Fibroblast of lung (primary cell): ENCODE measurements at regions not wholly inside any gene's neighbourhood (a gene's known extent, or its start where the extent isn't known, plus 50 kb on each side); places are given as distances from the start of the nearest gene placed in this dataset.

Experiments
- DNase-seq, 2 donors: peaks; one replicate each; pipeline versions ENCODE4 v3.0.0 to v3.0.0-alpha.2; 2010; ENCODE audit warnings: low read depth in 2 of 2
- H2AFZ ChIP-seq: 2 replicates; pipeline ENCODE4 v1.5.1; 2012; ENCODE audit warnings: low read length, control low read depth, inconsistent platforms
- H3K27ac ChIP-seq: 2 replicates; pipeline ENCODE4 v1.5.1; 2011; ENCODE audit warnings: low read length, control low read depth; ENCODE audit not compliant: insufficient read depth
- H3K27me3 ChIP-seq: 2 replicates; pipeline ENCODE4 v1.5.1; 2011; ENCODE audit warnings: mild to moderate bottlenecking, low read length; ENCODE audit not compliant: control insufficient read depth, insufficient read depth
- H3K36me3 ChIP-seq: 2 replicates; pipeline ENCODE4 v1.5.1; 2011; ENCODE audit warnings: low read length; ENCODE audit not compliant: control insufficient read depth, insufficient read depth
- H3K4me1 ChIP-seq: 2 replicates; pipeline ENCODE4 v1.5.1; 2011; ENCODE audit warnings: low read length; ENCODE audit not compliant: control insufficient read depth, insufficient read depth; ENCODE audit errors: extremely low read depth
- H3K4me2 ChIP-seq: 2 replicates; pipeline ENCODE4 v1.5.1; 2011; ENCODE audit warnings: low read length, control low read depth; ENCODE audit not compliant: insufficient read depth; ENCODE audit errors: extremely low read depth
- H3K4me3 ChIP-seq, 4 experiments: fragments of 200-600 bp in 1 of 4; sonication (generic) in 1 of 4; replicated peaks in 1 of 4; 2 replicates each; pipeline ENCODE4 v1.5.1; 2011 to 2016; ENCODE audit warnings: low read length in 4 of 4, low read depth in 3 of 4, mild to moderate bottlenecking in 3 of 4, control low read depth in 2 of 4, inconsistent platforms in 1 of 4, mixed read lengths in 1 of 4; ENCODE audit not compliant: insufficient read depth in 1 of 4; ENCODE audit errors: control extremely low read depth in 1 of 4
- H3K79me2 ChIP-seq: 2 replicates; pipeline ENCODE4 v1.5.1; 2012; ENCODE audit warnings: mild to moderate bottlenecking, low read length, inconsistent platforms; ENCODE audit not compliant: control insufficient read depth, insufficient read depth
- H3K9ac ChIP-seq: 2 replicates; pipeline ENCODE4 v1.5.1; 2011; ENCODE audit warnings: mild to moderate bottlenecking, low read length, control low read depth; ENCODE audit not compliant: insufficient read depth
- H3K9me3 ChIP-seq: 2 replicates; pipeline ENCODE4 v1.5.1; 2012; ENCODE audit warnings: low read depth, low read length; ENCODE audit not compliant: control insufficient read depth, insufficient read depth
- H4K20me1 ChIP-seq: 2 replicates; pipeline ENCODE4 v1.5.1; 2011; ENCODE audit warnings: low read length; ENCODE audit not compliant: control insufficient read depth, insufficient read depth; ENCODE audit errors: extremely low read depth
- EZH2 ChIP-seq: IDR thresholded peaks from 2 replicates; pipeline ENCODE4 v1.5.1; 2012; ENCODE audit warnings: low read length, control low read depth, mild to moderate bottlenecking; ENCODE audit errors: missing control alignments
- TF ChIP-seq, protein P1 (sequence below), 2 donors: IDR thresholded peaks in 1 of 2; conservative IDR thresholded peaks in 1 of 2; 1 replicate in 1 of 2; 2 replicates in 1 of 2; pipeline ENCODE4 v1.5.1; 2011 to 2012; ENCODE audit warnings: low read length in 2 of 2, control low read depth in 1 of 2, inconsistent platforms in 1 of 2, low read depth in 1 of 2, mild to moderate bottlenecking in 1 of 2

DNA sequence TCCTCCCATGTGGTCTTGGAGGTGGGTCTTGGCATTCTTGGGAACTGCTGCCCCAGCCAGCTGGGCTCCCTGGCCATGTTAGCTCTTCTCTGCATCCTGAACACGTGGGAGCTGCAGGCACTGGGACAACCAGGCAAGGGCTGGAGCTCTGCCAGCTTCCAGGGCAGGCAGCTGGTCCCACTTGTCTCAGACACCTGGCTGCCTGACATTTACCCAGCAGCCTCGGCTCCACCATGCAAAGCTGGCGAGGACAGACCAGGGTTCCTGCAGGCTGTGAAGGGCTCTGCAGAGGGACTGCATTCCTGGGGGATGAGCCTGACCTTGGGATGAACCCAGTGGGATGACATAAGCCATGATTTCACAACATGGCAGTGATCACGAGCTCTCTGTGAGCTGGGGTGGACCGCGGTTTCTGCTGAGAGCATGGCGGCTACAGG is 99.0 kb upstream of the TSHZ3 start:
- Histone ChIP-seq H3K27me3 (no peaks in the 10 kb centered on the region), H3K79me2 (no peaks in the 10 kb centered on the region), H3K4me2 (no peak overlapping the region), H3K9me3 (no peaks in the 10 kb centered on the region), H3K9ac (no peak overlapping the region), H3K27ac (no peak overlapping the region), H2AFZ (no peak overlapping the region), H3K4me3 (no peak overlapping the region), H3K4me1 (peaks cover 3% of the 10 kb centered on the region), H3K36me3 (no peaks in the 10 kb centered on the region), H4K20me1 (no peaks in the 10 kb centered on the region)
- DNase-seq: peak; percentile 78 to 96
- TF ChIP-seq EZH2: no peak
- TF ChIP-seq, protein P1, sequence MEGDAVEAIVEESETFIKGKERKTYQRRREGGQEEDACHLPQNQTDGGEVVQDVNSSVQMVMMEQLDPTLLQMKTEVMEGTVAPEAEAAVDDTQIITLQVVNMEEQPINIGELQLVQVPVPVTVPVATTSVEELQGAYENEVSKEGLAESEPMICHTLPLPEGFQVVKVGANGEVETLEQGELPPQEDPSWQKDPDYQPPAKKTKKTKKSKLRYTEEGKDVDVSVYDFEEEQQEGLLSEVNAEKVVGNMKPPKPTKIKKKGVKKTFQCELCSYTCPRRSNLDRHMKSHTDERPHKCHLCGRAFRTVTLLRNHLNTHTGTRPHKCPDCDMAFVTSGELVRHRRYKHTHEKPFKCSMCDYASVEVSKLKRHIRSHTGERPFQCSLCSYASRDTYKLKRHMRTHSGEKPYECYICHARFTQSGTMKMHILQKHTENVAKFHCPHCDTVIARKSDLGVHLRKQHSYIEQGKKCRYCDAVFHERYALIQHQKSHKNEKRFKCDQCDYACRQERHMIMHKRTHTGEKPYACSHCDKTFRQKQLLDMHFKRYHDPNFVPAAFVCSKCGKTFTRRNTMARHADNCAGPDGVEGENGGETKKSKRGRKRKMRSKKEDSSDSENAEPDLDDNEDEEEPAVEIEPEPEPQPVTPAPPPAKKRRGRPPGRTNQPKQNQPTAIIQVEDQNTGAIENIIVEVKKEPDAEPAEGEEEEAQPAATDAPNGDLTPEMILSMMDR (conservative IDR thresholded peaks at IDR 0.05 in 1 of 2, IDR thresholded peaks at IDR 0.05 in 1 of 2; ENCODE audit: low read depth in 1 of 2, low read length in 2 of 2): no peak

DNA sequence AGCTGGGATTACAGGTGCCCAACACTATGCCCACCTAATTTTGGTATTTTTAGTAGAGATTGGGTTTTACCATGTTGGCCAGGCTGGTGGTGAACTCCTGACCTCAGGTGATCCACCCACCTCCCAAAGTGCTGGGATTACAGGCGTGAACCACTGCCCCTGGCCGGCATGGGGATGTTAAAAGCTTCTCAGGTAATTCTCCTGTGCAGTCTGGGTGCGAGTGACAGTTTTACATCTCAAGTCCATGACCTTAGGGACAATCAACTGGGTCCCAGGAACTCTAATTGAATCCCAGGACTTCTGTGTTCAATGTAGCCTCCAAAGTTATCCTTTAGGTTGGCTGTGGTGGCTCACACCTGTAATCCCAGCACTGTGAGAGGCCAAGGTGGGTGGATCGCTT is 100.1 kb upstream of the TSHZ3 start:
- Histone ChIP-seq H3K27me3 (no peaks in the 10 kb centered on the region), H3K4me1 (peaks cover 3% of the 10 kb centered on the region), H3K4me2 (no peak overlapping the region), H4K20me1 (no peaks in the 10 kb centered on the region), H3K36me3 (no peaks in the 10 kb centered on the region), H3K9ac (no peak overlapping the region), H2AFZ (no peak overlapping the region), H3K9me3 (no peaks in the 10 kb centered on the region), H3K27ac (no peak overlapping the region), H3K4me3 (no peak overlapping the region), H3K79me2 (no peaks in the 10 kb centered on the region)
- no peak for DNase-seq
- TF ChIP-seq, protein P1 (conservative IDR thresholded peaks at IDR 0.05 in 1 of 2, IDR thresholded peaks at IDR 0.05 in 1 of 2; ENCODE audit: low read depth in 1 of 2, low read length in 2 of 2): no peak
- TF ChIP-seq EZH2: no peak

DNA sequence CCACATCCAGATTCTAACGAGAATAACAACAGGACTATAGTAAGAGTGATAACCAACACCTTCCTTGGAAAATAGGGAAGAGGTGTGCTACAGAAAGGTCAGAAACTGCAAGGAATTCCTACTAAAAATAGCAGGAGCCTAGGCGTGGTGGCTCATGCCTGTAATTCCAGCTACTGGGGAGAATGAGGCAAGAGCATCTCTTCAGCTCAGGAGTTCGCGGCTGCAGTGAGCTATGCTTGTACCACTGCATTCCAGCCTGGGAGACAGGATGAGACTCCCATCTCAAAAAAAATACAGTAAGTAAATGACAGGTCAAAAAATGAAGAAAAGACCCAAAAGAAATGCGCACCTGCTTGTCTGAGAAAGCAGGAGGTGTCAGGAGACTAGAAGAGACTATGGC is 101.5 kb upstream of the TSHZ3 start:
- no peaks in the 10 kb centered on the region for H3K79me2 ChIP-seq
- no peak overlapping the region for H2AFZ ChIP-seq
- no peaks in the 10 kb centered on the region for H3K9me3 ChIP-seq
- no peak overlapping the region for H3K9ac ChIP-seq
- peaks cover 3% of the 10 kb centered on the region for H3K4me1 ChIP-seq
- no peak for DNase-seq
- no peaks in the 10 kb centered on the region for H4K20me1 ChIP-seq
- no peak overlapping the region for H3K27ac ChIP-seq
- H3K4me3 ChIP-seq: no peak overlapping the region
- H3K27me3 ChIP-seq: no peaks in the 10 kb centered on the region
- TF ChIP-seq EZH2: no peak
- TF ChIP-seq, protein P1 (conservative IDR thresholded peaks at IDR 0.05 in 1 of 2, IDR thresholded peaks at IDR 0.05 in 1 of 2; ENCODE audit: low read depth in 1 of 2, low read length in 2 of 2): no peak
- no peaks in the 10 kb centered on the region for H3K36me3 ChIP-seq
- no peak overlapping the region for H3K4me2 ChIP-seq
